ENCODE measurements at regions not wholly inside any gene's neighbourhood (a gene's known extent, or its start where the extent isn't known, plus 50 kb on each side); places are given as distances from the start of the nearest gene placed in this dataset.
A peak's percentile ranks its signal among the peaks of the same experiment; 100 is the strongest.
"Not testable (repeated sequence)": the region's sequence is repeated elsewhere in the genome, so short reads cannot be mapped to it uniquely, and the experiment has no call there.

DNA sequence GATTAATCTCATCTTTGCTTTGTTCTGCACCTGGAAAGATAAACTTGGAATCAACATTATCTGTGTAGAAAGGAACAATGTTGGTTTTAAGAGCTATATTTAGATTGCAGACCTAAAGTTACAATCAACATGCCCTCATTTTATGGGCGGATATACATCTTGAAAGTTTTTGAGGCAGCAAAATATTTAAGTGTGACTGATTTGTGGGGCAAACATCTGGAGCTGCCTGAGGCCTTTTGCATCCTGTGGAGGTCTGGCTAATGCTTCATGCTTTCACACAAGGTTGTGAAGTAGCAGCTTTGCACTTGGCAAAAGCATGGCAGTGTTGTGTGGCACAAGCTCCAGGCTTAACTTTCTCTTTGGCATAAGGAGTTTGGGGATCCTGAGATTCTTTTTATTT is 125.7 kb downstream of the CDRT15L2 start:
- H3K27me3 ChIP-seq (ENCODE audit: control insufficient read depth, insufficient read depth); ATAC-seq; intact Hi-C loops (cut with DNase I); DNase-seq; H3K4me3 ChIP-seq (ENCODE audit: low read length); H3K9me3 ChIP-seq (ENCODE audit: control insufficient read depth, low read length); H3K27ac ChIP-seq (ENCODE audit: low read length); H3K4me1 ChIP-seq (ENCODE audit: control insufficient read depth, insufficient read depth, low read length): not testable (repeated sequence)
- WGBS, result 70% methylated on average over 1 of the region's 1 CpG

DNA sequence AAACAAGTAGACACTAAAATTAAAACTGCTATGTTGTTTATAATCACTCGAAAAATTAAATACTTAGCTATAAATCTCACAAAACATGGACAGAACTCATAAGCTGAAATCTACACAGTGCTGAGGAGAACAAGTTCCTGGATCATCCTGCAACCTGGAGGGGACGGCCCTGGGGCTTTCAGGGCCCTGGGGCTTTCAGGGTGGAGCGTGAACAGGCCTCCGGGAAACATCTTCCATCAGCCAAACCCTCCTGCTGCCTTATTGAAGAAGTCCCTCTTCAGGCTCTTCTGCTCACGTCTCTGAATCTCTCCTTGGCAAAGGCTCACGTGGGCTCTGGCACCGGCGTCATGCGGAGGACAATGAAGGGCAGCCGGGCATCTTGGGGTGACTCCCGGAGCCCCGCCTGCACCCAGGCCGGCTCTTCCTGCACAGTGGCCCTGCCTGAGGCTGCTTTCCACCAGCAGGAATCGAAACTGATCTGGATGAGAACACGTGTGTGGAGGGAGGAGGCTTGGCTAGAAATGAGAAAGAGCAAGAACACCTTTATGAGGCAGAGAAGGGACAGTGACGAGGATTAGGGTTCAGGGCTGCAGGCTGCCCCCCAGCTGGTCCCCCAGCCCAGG is 127.3 kb downstream of the CDRT15L2 start:
- no peak overlapping the region for H3K4me3 ChIP-seq (ENCODE audit: low read length)
- H3K27ac ChIP-seq (ENCODE audit: low read length), result no peak overlapping the region
- no peaks in the 10 kb centered on the region for H3K27me3 ChIP-seq (ENCODE audit: control insufficient read depth, insufficient read depth)
- DNase-seq, result no peak
- no peaks in the 10 kb centered on the region for H3K4me1 ChIP-seq (ENCODE audit: control insufficient read depth, insufficient read depth, low read length)
- intact Hi-C loops (cut with DNase I), result no loop called here
- H3K9me3 ChIP-seq (ENCODE audit: control insufficient read depth, low read length), result no peaks in the 10 kb centered on the region
- ATAC-seq, result peak in 1 of 2 donors; percentile 24
- WGBS, result 78% methylated on average over 16 of the region's 16 CpGs

DNA sequence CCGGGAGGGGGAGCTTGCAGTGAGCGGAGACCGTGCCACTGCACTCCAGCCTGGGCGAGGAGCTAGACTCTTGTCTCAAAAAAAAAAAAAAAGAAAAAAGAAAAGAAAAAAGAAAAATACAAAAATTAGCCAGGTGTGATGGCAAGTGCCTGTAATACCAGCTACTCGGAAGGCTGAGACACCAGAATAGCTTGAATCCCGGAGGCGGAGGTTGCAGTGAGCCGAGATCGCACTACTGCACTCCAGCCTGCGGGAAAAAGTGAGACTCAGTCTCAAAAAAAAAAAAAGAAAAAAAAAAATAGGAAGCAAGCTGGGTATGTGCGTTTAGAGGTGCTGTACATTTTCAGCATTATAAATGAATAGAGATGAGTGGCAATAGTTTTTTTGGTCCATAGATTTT is 129.3 kb downstream of the CDRT15L2 start:
- H3K9me3 ChIP-seq (ENCODE audit: control insufficient read depth, low read length); DNase-seq; H3K4me3 ChIP-seq (ENCODE audit: low read length); H3K27ac ChIP-seq (ENCODE audit: low read length); H3K27me3 ChIP-seq (ENCODE audit: control insufficient read depth, insufficient read depth); intact Hi-C loops (cut with DNase I); ATAC-seq; H3K4me1 ChIP-seq (ENCODE audit: control insufficient read depth, insufficient read depth, low read length): not testable (repeated sequence)
- 74% methylated on average over 11 of the region's 11 CpGs for WGBS

DNA sequence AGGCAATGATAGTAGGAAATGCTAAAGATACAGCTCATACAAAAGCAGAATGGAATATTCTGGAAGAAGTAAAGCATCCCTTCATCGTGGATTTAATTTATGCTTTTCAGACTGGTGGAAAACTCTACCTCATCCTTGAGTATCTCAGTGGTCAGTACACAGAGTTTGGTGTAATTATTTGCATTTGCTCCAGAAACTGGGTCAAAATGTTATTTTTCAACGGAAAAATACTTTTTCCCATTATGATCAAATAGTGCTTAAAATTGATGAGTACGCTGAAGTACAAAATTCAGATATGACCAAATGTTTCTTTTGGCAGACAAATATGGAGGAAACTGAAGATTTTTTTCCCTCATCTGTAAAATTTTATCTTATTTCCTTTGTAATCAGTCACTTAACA is 137.0 kb downstream of the CDRT15L2 start:
- DNase-seq; ATAC-seq; intact Hi-C loops (cut with DNase I); H3K27ac ChIP-seq (ENCODE audit: low read length); H3K4me1 ChIP-seq (ENCODE audit: control insufficient read depth, insufficient read depth, low read length); H3K27me3 ChIP-seq (ENCODE audit: control insufficient read depth, insufficient read depth); H3K9me3 ChIP-seq (ENCODE audit: control insufficient read depth, low read length); H3K4me3 ChIP-seq (ENCODE audit: low read length): not testable (repeated sequence)
- 50% methylated on average over 3 of the region's 3 CpGs for WGBS

DNA sequence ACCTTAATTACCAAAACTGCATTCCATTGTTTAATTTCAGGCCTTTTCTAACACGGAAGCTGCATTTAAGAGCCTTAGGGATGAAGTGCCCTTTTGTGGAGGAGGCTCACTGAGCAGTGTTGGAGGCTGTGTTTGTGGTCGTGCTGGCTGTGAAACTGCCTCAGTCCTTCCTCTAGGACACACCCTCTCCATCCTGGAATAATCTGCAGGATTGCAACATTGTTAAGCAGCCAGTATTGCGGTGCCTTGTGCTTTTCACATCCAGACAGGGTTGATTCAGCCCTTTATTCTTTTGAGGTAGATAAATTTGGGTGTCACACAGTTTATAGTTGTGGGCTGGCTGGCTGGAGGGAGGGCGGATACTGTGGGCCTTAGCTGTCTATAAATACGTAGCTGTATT is 141.6 kb downstream of the CDRT15L2 start:
- 58% methylated on average over 5 of the region's 5 CpGs for WGBS
- H3K4me3 ChIP-seq (ENCODE audit: low read length), result no peak overlapping the region
- no peaks in the 10 kb centered on the region for H3K27me3 ChIP-seq (ENCODE audit: control insufficient read depth, insufficient read depth)
- no peaks in the 10 kb centered on the region for H3K4me1 ChIP-seq (ENCODE audit: control insufficient read depth, insufficient read depth, low read length)
- ATAC-seq (peak in 1 of 2 donors; percentile 31), DNase-seq (no peak)
- no peak overlapping the region for H3K27ac ChIP-seq (ENCODE audit: low read length)
- no peaks in the 10 kb centered on the region for H3K9me3 ChIP-seq (ENCODE audit: control insufficient read depth, low read length)
- intact Hi-C loops (cut with DNase I), result no loop called here

DNA sequence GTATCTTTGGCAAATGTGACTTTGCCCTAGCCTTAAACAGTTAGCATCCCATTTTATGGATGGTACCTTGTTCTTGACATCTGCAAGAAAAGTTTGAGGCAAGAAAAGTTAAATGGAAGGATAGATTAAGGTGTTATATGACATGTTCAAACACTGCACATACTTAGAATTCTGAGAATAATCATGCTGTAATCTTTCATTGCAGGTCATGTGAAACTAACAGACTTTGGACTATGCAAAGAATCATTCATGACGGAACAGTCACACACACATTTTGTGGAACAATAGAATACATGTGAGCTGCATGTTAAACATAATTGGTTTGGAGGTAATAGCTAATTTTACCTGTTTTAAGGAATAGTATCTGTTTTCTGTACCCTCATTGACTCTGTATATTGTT is 144.9 kb downstream of the CDRT15L2 start:
- H3K27me3 ChIP-seq (ENCODE audit: control insufficient read depth, insufficient read depth); H3K9me3 ChIP-seq (ENCODE audit: control insufficient read depth, low read length); intact Hi-C loops (cut with DNase I); H3K4me1 ChIP-seq (ENCODE audit: control insufficient read depth, insufficient read depth, low read length); ATAC-seq; DNase-seq; H3K4me3 ChIP-seq (ENCODE audit: low read length); H3K27ac ChIP-seq (ENCODE audit: low read length): not testable (repeated sequence)
- 93% methylated on average over 1 of the region's 1 CpG for WGBS

DNA sequence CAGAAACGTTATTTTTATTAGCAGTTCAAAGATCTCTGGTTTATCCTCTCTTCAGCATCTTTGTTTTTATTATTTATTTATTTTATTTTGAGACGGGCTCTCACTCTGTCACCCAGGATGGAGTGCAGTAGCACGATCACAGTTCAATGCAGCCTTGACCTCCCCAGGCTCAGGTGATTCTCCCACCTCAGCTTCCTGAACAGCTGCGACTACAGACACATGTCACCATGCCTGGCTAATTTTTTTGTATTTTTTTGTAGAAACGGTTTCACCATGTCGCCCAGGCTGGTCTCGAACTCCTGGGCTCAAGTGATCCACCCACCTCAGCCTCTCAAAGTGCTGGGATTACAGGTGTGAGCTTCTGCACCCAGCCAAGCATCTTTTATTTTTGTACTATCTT is 147.7 kb downstream of the CDRT15L2 start:
- H3K27me3 ChIP-seq (ENCODE audit: control insufficient read depth, insufficient read depth); intact Hi-C loops (cut with DNase I); H3K4me3 ChIP-seq (ENCODE audit: low read length); DNase-seq; ATAC-seq; H3K9me3 ChIP-seq (ENCODE audit: control insufficient read depth, low read length); H3K27ac ChIP-seq (ENCODE audit: low read length); H3K4me1 ChIP-seq (ENCODE audit: control insufficient read depth, insufficient read depth, low read length): not testable (repeated sequence)
- WGBS, result 78% methylated on average over 7 of the region's 7 CpGs

DNA sequence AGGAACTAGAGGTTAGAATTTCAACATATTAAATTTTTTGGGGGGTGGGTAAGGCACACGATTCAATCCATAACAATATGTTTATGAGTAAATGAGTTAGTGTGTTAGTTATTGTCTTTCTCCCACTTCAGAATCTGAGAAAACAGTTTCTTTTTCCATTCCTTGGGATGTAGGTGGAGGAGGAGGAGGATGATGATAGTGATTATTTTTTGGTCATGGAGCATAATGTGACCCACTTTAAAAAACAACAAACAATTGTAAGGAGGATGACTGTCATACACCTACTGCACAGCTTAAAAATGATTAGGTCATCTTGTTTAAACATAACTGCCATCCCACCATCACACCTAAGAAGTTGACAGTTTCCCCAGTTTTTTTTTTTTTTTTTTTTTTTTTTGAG is 148.7 kb downstream of the CDRT15L2 start:
- H3K27ac ChIP-seq (ENCODE audit: low read length), result no peak overlapping the region
- no peak for DNase-seq
- ATAC-seq, result no peak
- intact Hi-C loops (cut with DNase I), result no loop called here
- no peak overlapping the region for H3K4me3 ChIP-seq (ENCODE audit: low read length)
- H3K4me1 ChIP-seq (ENCODE audit: control insufficient read depth, insufficient read depth, low read length), result no peaks in the 10 kb centered on the region
- WGBS, result 79% methylated on average over 1 of the region's 1 CpG
- no peaks in the 10 kb centered on the region for H3K27me3 ChIP-seq (ENCODE audit: control insufficient read depth, insufficient read depth)
- no peaks in the 10 kb centered on the region for H3K9me3 ChIP-seq (ENCODE audit: control insufficient read depth, low read length)

DNA sequence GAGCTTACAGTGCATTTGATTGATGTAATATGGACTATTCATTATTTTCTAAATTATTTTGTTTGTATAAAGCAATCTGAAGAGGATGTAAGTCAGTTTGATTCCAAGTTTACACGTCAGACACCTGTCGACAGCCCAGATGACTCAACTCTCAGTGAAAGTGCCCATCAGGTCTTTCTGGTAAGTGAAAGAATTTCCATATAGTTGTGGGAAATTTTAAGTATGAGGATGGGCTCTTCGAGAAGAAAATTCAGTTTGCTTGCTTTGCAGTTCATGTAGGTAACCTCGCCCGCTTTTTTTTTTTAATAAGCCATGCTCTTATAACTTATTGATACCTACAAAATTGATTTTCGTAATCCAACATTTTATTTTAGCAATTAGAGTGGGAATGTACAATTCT is 151.6 kb downstream of the CDRT15L2 start:
- DNase-seq; H3K27ac ChIP-seq (ENCODE audit: low read length); H3K4me1 ChIP-seq (ENCODE audit: control insufficient read depth, insufficient read depth, low read length); H3K27me3 ChIP-seq (ENCODE audit: control insufficient read depth, insufficient read depth); H3K9me3 ChIP-seq (ENCODE audit: control insufficient read depth, low read length); ATAC-seq; intact Hi-C loops (cut with DNase I); H3K4me3 ChIP-seq (ENCODE audit: low read length): not testable (repeated sequence)
- WGBS, result 75% methylated on average over 6 of the region's 6 CpGs

DNA sequence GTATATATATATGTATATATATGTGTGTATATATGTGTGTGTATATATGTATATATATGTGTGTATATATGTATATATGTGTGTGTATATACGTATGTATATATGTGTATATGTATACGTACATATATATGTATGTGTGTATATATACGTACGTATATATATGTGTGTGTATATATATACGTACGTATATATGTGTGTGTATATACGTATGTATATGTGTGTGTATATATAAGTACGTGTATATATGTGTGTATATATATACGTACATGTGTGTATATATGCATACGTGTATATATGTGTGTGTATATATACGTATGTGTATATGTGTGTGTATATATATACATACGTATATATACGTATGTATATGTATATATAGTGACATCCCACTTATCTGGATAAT is 154.4 kb downstream of the CDRT15L2 start:
- Histone ChIP-seq H3K4me1 (ENCODE audit: control insufficient read depth, insufficient read depth, low read length) (no peaks in the 10 kb centered on the region), H3K27me3 (ENCODE audit: control insufficient read depth, insufficient read depth) (no peaks in the 10 kb centered on the region), H3K9me3 (ENCODE audit: control insufficient read depth, low read length) (no peaks in the 10 kb centered on the region), H3K4me3 (ENCODE audit: low read length) (no peak overlapping the region), H3K27ac (ENCODE audit: low read length) (no peak overlapping the region)
- ATAC-seq (no peak), DNase-seq (no peak)
- 88% methylated on average over 13 of the region's 13 CpGs for WGBS
- intact Hi-C loops (cut with DNase I), result no loop called here

DNA sequence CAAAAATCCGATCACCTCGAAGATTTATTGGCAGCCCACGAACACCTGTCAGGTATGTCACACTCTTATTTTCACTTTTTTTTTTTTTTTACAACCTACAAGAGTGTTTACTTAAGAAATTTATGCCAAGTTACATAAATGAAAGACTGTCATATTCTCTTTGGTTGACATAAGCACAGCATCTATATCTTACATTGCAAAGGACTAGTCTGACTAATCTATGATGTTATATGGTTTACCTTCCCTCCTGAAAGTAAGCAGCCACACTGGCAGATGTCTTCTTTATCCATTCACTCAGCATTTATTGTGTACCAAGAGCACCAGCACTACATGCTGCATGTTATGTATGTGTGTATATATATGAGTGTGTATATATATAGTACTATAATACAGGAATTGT is 156.3 kb downstream of the CDRT15L2 start:
- no peaks in the 10 kb centered on the region for H3K9me3 ChIP-seq (ENCODE audit: control insufficient read depth, low read length)
- no peaks in the 10 kb centered on the region for H3K4me1 ChIP-seq (ENCODE audit: control insufficient read depth, insufficient read depth, low read length)
- 92% methylated on average over 3 of the region's 3 CpGs for WGBS
- ATAC-seq, result no peak
- no peak for DNase-seq
- no peak overlapping the region for H3K27ac ChIP-seq (ENCODE audit: low read length)
- no peaks in the 10 kb centered on the region for H3K27me3 ChIP-seq (ENCODE audit: control insufficient read depth, insufficient read depth)
- H3K4me3 ChIP-seq (ENCODE audit: low read length), result no peak overlapping the region
- intact Hi-C loops (cut with DNase I), result no loop called here

DNA sequence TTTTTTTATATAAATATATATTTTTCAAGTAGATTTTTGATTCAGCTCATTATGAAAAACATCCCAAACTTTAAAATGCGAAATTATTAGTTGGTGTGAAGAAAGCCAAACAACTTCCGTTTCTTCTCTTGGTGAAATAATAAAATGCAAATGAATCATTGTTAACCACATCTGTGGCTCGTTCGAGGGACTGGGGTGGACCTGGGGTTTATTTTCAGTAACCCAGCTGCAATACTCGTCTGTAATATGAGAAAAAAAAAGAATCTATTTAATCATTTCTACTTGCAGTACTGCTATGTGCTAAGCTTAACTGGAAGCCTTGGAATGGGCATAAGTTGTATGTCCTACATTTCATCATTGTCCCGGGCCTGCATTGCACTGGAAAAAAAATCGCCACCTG is 158.1 kb downstream of the CDRT15L2 start:
- 77% methylated on average over 7 of the region's 7 CpGs for WGBS
- H3K4me1 ChIP-seq (ENCODE audit: control insufficient read depth, insufficient read depth, low read length); H3K27ac ChIP-seq (ENCODE audit: low read length); DNase-seq; H3K4me3 ChIP-seq (ENCODE audit: low read length); intact Hi-C loops (cut with DNase I); H3K9me3 ChIP-seq (ENCODE audit: control insufficient read depth, low read length); ATAC-seq; H3K27me3 ChIP-seq (ENCODE audit: control insufficient read depth, insufficient read depth): not testable (repeated sequence)

All from right cardiac atrium (tissue), 5 donors.